Prostate gland (tissue), 2 donors: ENCODE measurements at regions not wholly inside any gene's neighbourhood (a gene's known extent, or its start where the extent isn't known, plus 50 kb on each side); places are given as distances from the start of the nearest gene placed in this dataset.
"Not testable (repeated sequence)": the region's sequence is repeated elsewhere in the genome, so short reads cannot be mapped to it uniquely, and the experiment has no call there.

Experiments
- DNase-seq: peaks from one replicate; pipeline ENCODE4 v3.0.0-alpha.2; 2019; ENCODE audit warnings: low spot score
- H3K27ac ChIP-seq, 2 donors: fragments of 200-600 bp; sonication (generic); 2 replicates each; pipeline ENCODE4 v1.5.1; 2017 to 2019
- H3K27me3 ChIP-seq: fragments of 200-600 bp; sonication (generic); replicated peaks from 2 replicates; pipeline ENCODE4 v1.5.1; 2019; ENCODE audit not compliant: insufficient read depth
- H3K36me3 ChIP-seq, 2 donors: fragments of 200-600 bp; sonication (generic); 1 replicate in 1 of 2; 2 replicates in 1 of 2; pipeline versions ENCODE4 v1.5.1 to v1.8.1; 2017 to 2019
- H3K4me1 ChIP-seq: fragments of 200-600 bp; sonication (generic); replicated peaks from 2 replicates; pipeline ENCODE4 v1.5.1; 2019
- H3K4me3 ChIP-seq, 2 donors: fragments of 200-600 bp; sonication (generic); 2 replicates each; pipeline ENCODE4 v1.5.1; 2017 to 2019
- H3K9me3 ChIP-seq: fragments of 200-600 bp; sonication (generic); 2 replicates; pipeline ENCODE4 v1.5.1; 2017
- POLR2A ChIP-seq: fragments of 450-650 bp; IDR thresholded peaks from one replicate; pipeline ENCODE4 v1.6.1; 2016; ENCODE audit warnings: antibody characterized with exemption, mild to moderate bottlenecking
- POLR2AphosphoS5 ChIP-seq: sonication (generic); formaldehyde crosslinking; IDR thresholded peaks from one replicate; pipeline ENCODE4 v1.6.1; 2017; ENCODE audit warnings: antibody characterized with exemption
- WGBS: methylation state at CpG from one replicate; pipeline ENCODE4 v1.1.5; 2018; 5-methylcytosine and 5-hydroxymethylcytosine counted together
- intact Hi-C: fragments of 100-400 bp; cut with DNase I; formaldehyde crosslinking; loops from one replicate; pipeline ENCODE4 v1.14.2; 2022
- TF ChIP-seq, protein P1 (sequence below), 4 experiments: fragments of 200-600 bp in 2 of 4; fragments of 450-650 bp in 2 of 4; sonication (generic) in 2 of 4; IDR thresholded peaks; 1 replicate in 3 of 4; 2 replicates in 1 of 4; pipeline ENCODE4 v1.5.1; 2016 to 2019; ENCODE audit warnings: antibody characterized with exemption in 4 of 4, mild to moderate bottlenecking in 2 of 4, moderate library complexity in 2 of 4

DNA sequence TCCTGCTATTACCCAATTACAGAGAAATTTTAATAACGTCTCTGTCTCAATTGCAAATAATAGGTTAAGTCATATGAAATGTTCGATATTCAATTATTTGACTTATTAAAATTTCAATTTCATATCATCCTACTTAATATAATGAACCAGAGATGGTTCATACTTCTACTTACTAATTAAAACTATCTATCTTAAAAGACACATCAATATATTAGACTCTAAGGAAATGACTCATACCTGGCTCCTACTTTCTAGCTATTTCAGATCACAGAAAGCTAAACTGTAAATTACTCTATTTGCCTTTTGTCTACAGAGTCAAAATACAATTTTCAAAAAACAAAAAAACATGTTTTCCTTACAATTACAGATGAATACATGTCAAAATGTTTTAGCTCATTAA, 99.6 kb downstream of the CAPZA3 start:
- WGBS: 72% methylated on average over 2 of the region's 2 CpGs
- intact Hi-C loops: no loop called here
- no peaks in the 10 kb centered on the region for H3K27me3 ChIP-seq
- no peak overlapping the region for H3K27ac ChIP-seq
- H3K36me3 ChIP-seq: no peaks in the 10 kb centered on the region
- no peaks in the 10 kb centered on the region for H3K9me3 ChIP-seq
- H3K4me1 ChIP-seq: no peaks in the 10 kb centered on the region
- TF ChIP-seq, protein P1, sequence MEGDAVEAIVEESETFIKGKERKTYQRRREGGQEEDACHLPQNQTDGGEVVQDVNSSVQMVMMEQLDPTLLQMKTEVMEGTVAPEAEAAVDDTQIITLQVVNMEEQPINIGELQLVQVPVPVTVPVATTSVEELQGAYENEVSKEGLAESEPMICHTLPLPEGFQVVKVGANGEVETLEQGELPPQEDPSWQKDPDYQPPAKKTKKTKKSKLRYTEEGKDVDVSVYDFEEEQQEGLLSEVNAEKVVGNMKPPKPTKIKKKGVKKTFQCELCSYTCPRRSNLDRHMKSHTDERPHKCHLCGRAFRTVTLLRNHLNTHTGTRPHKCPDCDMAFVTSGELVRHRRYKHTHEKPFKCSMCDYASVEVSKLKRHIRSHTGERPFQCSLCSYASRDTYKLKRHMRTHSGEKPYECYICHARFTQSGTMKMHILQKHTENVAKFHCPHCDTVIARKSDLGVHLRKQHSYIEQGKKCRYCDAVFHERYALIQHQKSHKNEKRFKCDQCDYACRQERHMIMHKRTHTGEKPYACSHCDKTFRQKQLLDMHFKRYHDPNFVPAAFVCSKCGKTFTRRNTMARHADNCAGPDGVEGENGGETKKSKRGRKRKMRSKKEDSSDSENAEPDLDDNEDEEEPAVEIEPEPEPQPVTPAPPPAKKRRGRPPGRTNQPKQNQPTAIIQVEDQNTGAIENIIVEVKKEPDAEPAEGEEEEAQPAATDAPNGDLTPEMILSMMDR (IDR thresholded peaks at IDR 0.05): no peak
- TF ChIP-seq POLR2AphosphoS5 (no peak), POLR2A (no peak)
- H3K4me3 ChIP-seq: no peak overlapping the region
- no peak for DNase-seq

DNA sequence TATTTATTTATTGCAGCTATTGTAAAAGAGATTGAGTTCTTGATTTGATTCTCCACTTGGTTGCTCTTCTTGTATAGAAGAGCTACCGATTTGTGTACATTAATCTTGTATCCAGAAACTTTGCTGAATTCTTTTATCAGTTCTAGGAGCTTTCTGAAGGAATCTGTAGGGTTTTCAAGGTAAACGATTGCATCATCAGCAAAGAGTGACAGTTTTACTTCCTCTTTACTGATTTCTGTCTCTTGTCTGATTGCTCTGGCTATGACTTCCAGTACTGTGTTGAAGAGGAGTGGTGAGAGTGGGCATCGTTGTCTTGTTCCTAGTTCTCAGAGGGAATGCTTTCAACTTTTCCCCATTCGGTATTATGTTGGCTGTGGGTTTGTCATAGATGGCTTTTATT, 103.1 kb downstream of the CAPZA3 start:
- 90% methylated on average over 4 of the region's 4 CpGs for WGBS
- DNase-seq, H3K36me3 ChIP-seq, H3K27me3 ChIP-seq, H3K9me3 ChIP-seq, H3K4me1 ChIP-seq, H3K27ac ChIP-seq, H3K4me3 ChIP-seq, intact Hi-C loops: not testable (repeated sequence)

DNA sequence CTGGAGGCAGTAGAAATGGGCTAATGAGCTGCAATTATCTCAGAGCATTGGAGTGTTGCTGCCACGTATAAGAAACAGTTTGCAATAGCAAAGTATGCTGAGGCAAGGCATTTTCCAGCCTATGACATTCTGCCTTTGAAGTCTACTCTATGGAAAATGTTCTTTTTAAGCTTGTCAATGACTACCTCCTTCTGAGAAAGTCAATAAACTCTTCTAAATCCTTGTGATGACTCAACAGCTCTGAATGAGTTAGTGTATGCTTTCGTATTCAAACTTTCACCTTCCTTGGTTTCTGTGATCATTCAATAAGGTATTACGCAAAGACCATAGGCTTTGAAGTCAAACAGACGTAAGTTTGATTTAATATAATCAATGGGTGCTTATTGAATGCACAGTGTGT, 111.2 kb downstream of the CAPZA3 start:
- H3K4me3 ChIP-seq: no peak overlapping the region
- no peaks in the 10 kb centered on the region for H3K9me3 ChIP-seq
- 88% methylated on average over 4 of the region's 4 CpGs for WGBS
- H3K36me3 ChIP-seq: no peaks in the 10 kb centered on the region
- no peak for DNase-seq
- no peak overlapping the region for H3K27ac ChIP-seq
- TF ChIP-seq POLR2A (no peak), POLR2AphosphoS5 (no peak)
- TF ChIP-seq, protein P1 (IDR thresholded peaks at IDR 0.05): no peak
- intact Hi-C loops: no loop called here
- no peaks in the 10 kb centered on the region for H3K4me1 ChIP-seq
- no peaks in the 10 kb centered on the region for H3K27me3 ChIP-seq

DNA sequence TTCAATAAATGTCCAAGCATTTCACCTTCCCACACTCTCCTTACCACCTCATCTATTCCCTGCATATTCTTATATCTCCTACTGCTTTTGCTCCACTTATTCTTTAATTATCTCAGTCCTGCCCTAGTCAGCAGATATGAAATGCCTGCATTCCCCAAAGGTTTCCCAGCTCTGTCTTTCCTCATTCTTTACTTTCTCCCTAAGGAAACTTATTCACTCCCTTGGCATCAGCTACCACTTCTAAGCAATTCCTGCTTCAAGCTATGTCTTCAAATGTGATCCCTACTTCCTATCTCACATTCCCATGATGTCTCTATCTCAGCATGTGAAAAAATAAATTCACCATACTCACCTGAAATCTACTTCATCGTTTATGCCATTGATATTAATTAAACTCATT, 111.8 kb downstream of the CAPZA3 start:
- intact Hi-C loops: no loop called here
- 90% methylated on average over 1 of the region's 1 CpG for WGBS
- no peaks in the 10 kb centered on the region for H3K4me1 ChIP-seq
- DNase-seq: no peak
- no peak overlapping the region for H3K4me3 ChIP-seq
- no peak overlapping the region for H3K27ac ChIP-seq
- H3K27me3 ChIP-seq: no peaks in the 10 kb centered on the region
- no peaks in the 10 kb centered on the region for H3K9me3 ChIP-seq
- H3K36me3 ChIP-seq: no peaks in the 10 kb centered on the region
- no peak for TF ChIP-seq POLR2A
- TF ChIP-seq POLR2AphosphoS5: no peak
- TF ChIP-seq, protein P1 (IDR thresholded peaks at IDR 0.05): no peak

DNA sequence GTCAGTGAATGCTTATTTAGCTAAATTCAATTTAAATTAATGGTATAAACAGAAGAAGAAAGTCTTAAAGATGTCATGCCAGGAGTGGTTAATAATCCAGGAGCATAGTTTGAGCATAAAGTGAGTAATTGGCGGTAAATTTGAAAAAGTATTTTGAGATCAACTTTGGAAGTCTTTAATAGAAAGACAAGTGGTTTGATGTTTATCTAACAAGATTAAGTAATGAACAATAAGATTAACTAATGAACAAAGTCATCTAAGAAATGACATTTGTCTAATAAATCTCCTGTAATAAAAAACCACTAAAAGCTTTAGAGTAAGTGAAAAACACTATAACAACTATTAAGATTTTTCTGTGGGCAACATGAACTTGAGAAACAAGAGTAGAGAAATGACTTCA, 112.8 kb downstream of the CAPZA3 start:
- Histone ChIP-seq H3K4me3 (no peak overlapping the region), H3K27ac (no peak overlapping the region), H3K9me3 (no peaks in the 10 kb centered on the region), H3K4me1 (no peaks in the 10 kb centered on the region), H3K36me3 (no peaks in the 10 kb centered on the region), H3K27me3 (no peaks in the 10 kb centered on the region)
- 43% methylated on average over 1 of the region's 1 CpG for WGBS
- DNase-seq: no peak
- intact Hi-C loops: no loop called here
- no peak for TF ChIP-seq POLR2A

DNA sequence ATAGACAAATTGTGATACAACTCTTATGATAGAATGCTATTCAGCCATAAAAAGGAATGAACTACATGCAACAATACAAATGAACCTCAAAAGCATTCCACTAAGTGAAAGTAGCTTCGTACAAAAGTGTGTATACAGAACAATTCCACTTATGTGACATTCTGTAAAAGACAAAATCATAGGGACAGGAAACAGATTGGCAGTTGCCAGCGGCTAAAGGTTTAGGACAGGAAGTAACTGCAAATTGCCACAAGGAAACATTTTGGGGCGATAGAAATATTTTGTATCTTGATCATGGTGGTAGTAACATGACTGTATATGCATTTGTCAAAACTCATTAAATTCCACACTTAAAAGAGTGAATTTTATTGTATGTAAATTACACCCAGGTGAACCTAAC, 113.4 kb downstream of the CAPZA3 start:
- no peaks in the 10 kb centered on the region for H3K36me3 ChIP-seq
- no peak for DNase-seq
- H3K27ac ChIP-seq: no peak overlapping the region
- no peaks in the 10 kb centered on the region for H3K9me3 ChIP-seq
- no peaks in the 10 kb centered on the region for H3K4me1 ChIP-seq
- 71% methylated on average over 3 of the region's 3 CpGs for WGBS
- intact Hi-C loops: no loop called here
- no peaks in the 10 kb centered on the region for H3K27me3 ChIP-seq
- TF ChIP-seq, protein P1 (IDR thresholded peaks at IDR 0.05): no peak
- no peak for TF ChIP-seq POLR2AphosphoS5
- no peak for TF ChIP-seq POLR2A
- no peak overlapping the region for H3K4me3 ChIP-seq
